HG03025 (cell line): ENCODE measurements at regions not wholly inside any gene's neighbourhood (a gene's known extent, or its start where the extent isn't known, plus 50 kb on each side); places are given as distances from the start of the nearest gene placed in this dataset.

Source experiments
- ATAC-seq: cut with Tn5 transposase; IDR thresholded peaks from one replicate; pipeline ENCODE4 v1.9.1; 2021; ENCODE audit warnings: mild to moderate bottlenecking, moderate library complexity; ENCODE audit not compliant: unreplicated experiment, low FRiP score

DNA sequence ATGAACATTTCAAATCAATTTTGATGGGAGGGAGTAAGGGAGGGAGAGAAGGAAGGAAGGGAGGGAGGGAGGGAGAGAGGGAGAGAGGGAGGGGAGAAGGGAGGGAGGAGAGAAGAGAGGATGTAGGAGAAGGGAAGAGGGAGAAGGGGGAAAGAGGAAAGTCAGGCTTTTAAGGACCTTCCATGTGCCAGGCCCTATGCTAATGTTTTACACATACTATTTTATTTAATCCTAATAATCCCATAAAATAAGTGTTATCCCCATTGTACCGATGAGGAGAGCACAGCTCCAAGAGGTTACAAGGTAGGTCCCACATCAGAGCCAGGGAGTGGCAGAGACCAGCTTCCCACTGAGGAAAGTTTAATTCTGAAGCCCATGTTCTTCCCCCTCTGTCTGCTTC lies 341.9 kb downstream of the RAB28 start:
- no peak for ATAC-seq

DNA sequence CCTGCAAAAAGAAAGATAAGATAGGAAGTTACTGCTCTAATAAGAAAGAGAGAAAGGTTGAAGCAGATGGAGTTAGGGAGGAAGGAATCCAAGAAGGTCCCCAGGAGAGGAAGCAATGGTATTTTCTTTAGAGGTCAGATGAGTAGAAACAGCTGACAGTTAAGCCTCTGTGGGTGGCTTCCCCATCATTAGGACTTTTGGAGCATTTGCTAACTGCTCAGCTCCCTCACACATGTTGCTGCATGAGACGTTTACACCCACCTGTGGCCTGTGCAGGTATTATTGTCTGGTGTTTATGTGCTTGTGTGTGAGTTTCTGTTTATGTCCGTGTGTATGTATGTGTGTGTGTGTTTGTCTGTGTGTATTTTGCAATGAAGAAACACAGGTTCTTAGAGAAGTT lies 346.8 kb downstream of the RAB28 start:
- ATAC-seq, result no peak

DNA sequence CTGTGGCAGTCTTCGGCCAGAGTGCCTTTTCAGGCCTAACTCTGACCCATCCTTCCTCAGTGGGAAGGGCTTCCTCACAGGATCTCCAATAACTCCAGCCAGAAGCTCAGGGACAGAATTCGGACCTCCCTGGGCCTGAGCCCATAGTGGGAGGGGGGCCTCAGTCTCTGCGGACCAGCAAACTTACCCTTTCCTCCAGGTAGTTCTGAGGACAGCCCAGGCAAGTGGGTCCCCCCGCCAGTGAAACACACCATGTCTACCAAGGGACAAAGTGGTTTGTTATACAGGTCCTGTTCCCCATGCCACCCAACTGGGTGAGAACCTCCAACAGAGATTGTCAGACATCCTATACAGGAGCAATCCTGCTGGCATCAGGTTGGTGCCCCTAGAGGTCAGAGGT lies 350.4 kb downstream of the RAB28 start:
- ATAC-seq, result no peak

DNA sequence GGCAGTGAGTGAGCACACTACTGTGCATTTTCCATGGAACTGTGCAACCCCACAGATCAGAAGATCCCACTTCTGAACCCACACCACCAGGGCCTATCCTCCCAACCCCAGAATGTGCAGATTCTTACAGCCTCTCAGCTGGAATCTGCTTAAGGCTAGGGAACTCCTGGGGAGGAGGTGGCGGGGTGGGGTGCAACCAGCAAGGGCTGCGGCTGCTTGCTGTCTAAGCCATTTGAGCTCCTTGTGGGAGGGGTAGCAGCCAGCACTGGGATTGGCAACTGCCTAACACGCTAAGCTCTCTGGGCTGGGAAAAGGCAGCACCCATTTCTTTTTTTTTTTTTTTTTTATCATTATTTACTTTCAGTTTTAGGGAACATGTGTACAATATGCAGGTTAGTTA lies 353.3 kb downstream of the RAB28 start:
- ATAC-seq, result no peak

DNA sequence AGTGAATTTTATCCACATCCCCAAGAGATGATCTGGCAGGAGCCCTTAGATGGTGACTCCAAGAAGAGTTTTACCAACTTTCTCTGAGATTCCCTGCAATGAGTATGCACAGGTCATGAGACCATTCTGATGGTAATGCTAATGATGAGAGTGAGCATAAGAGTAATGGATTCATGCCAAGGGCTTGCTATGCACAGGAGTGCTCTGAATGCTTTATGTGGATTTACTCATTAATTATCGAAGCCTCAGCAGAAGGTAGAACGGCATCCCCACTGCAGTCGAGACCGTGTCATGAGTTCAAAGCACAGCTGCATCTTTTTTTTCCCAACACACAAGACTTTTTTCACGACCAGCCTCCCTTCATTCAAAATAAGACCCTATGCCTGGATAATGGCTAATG lies 355.0 kb downstream of the RAB28 start:
- ATAC-seq, result no peak

DNA sequence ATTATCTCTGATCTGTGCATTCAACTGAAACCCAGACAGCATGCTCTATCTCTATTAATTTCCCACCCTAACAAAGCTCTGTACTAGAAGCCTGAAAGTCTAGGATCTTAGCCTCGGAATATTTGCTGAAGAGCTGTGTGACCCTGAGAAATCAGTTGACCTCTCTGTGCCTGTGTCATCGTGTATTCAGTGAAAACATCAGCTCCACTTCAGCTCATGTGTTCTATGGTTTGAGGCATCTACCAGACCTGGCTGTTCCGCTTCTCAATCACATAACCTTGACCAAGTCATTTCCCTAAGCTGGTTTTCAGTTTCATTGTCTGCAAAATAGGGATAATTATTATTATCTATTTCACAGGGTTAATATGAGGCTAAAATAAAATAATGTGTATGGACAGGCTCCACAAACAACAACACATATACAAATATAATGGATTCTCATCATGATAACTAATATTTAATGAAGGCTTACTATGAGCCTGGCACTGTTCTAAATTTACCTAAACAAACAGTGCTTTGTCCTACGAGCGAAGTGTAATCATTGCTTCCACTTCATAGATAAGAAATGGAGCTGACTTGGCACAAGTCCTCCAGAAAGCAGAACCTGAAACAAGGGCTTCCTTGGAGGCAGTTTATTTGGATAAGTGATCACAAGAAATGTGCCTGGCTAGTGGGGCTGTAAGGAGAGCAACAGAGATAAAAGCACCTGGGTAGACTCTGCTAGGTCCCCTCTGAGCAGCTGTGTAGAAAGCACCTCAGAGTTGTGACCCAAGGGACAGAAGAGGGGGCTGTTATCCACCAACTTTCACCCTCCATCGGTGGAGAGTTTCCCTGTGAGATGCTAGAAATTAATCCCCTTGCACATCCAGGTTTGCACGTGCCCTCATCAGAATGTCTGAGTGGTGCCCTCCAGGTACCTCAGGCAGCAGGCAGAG lies 356.9 kb downstream of the RAB28 start:
- no peak for ATAC-seq

DNA sequence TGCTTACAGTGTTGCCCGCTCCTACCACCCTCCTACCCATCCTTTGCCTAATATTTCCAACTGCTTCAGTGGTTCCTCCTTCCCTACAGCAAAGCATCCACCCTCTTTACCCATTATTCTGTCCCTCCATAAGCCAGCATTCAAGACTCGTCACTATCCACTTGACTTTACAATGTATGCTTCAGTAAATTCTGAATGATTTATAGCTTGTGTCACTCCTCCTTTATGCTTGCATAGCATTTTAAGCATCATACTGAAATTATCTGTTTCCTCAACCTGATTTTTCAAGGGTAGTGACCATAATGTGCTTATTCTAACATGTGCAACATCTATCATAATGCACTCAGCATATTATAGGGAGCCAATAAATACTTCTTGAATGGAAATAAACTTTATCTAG lies 365.5 kb downstream of the RAB28 start:
- ATAC-seq, result no peak

DNA sequence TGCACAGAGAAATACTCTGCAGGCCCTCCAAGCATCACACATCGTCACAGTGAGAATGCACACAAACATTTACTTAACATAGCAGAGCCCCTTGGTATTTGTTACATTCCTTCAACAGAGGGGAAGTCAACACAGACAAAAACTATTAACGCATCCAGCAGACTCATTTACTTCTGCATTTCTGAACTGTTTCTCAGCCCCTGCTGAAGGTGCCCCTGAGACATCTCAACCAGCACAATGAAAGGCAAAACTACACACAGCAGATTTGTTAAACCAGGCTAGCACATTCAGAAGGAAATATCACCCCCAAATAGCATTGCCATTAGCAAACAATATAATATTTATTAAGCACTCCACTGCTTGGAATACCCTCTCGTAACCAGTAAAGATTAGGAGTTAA lies 367.0 kb downstream of the RAB28 start:
- ATAC-seq, result no peak

DNA sequence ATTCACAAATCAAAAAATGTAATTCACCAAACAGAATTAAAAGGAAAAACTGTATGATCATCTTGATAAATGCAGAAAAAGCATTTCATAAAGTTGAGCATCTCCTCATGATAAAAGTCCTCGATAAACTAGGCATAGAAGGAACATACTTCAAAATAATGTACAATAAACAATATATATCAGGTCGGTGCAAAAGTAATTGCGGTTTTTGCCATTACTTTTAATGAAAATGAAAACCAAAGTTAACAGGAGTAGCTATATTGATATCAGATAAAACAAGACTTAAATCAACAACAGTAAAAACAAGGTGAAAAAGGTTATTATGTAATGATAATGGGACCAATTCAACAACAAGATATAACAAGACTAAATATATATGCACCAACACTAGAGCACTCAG lies 372.1 kb downstream of the RAB28 start:
- no peak for ATAC-seq

DNA sequence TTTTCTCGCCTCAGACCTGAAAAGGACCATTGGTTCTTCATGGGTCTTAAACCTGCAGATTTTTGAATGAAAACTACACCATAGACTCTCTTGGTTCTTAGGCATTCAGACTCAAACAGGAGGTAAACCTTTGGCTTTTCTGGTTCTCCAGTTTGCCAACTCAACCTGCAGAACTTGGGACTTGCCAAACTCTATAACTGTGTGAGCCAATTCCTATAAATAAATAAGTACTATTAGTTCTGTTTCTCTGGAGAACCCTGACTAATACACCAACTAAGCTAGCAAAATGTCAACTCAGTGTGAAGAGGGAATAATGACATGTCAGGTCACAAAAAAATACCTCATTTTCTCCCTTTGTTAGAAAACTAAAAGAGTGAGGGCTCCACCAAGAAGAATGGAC lies 374.6 kb downstream of the RAB28 start:
- no peak for ATAC-seq

DNA sequence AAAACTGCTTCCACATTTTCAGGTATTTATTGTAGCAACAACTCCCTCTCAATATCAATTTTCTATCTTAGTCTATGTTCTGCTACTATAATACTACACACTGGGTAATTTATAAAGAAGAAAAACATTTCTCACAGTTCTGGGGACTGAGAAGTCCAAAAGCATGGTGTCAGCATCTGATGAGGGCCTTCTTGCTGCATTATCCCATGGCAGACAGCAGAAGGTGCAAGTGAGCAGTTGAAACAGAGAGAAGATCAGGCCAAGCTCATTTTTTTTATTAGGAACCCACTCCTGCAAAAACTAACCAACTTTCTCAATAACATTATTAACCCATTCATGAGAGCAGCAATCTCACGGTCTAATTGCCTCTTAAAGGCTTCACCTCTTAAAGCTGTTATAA lies 376.0 kb downstream of the RAB28 start:
- ATAC-seq, result no peak

DNA sequence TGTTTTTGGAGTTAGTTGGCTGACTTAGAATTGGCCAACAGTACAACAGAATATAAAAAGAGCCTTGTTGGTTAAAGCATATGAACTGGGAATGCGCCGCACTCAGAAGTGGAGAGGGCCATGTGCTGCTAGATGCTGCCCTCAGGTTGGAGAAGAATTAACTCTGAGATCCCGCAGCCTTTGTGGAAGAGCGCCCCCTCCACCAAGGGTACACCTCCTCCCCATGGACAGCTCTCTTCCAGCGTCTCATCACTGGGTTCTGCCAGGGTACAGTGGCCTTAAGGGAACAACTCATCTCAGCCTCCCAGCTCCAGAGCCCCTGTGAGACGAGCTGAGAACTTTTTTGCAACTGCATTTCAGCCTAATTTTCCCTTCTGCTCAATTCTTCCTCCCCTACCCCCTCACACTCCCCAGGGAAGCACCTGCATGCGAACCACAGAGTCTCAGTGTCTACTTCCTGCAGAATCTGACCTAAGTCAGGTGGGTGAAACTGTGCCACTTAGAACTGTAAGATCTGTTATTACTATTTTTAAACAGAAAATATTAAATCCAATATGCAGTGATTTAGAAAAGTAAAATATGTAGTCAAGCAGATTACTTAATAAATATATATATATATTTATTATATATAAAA lies 380.6 kb downstream of the RAB28 start:
- no peak for ATAC-seq

DNA sequence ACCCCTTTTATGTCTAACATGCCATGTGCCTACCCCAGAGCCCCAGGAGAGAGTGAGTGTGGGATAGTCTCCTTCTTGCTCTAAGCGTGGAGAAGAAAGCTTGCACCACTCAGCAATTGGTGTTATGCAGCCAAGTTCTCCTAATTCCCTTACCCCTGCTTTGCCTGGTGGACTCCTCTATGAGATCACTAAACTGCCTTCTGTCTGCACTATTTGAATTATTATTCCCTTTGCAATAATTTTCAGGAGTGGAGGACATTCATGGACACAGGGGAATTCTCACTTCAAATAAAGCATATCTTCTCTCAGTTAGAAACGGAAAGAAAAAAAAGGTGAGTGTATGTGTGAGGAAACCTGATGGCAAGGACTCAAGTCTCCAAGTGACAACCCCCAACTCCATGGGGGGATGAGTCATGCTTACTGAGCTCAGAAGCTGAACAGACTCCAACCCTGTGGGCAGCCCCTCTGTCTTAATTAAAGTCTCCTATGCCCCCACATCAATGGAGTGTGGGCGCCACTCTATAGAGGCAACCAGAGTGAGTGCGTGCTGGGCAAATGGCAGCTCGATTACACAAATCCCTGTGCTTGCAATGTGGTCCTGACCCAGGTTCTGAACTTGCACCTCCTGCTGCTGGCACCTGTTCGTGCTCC lies 381.9 kb downstream of the RAB28 start:
- no peak for ATAC-seq

DNA sequence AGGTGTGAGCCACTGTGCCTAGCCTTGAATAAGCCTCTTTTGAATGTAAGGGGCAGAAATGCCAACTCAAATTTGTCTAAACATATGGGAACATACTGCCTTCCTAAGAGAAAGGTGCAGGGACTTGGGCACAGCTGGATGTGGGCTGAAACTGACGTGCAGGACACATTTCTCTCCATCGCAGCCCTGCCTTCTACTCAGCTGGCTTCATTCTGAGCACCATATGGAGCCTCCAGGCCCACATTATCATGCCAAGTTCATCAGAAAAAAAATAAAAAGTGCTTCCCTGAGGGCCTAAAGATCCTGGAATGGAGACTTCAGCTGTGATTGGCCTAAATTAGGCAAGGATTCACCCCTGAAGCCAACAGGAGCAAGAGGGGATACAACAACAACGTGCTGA lies 386.2 kb downstream of the RAB28 start:
- ATAC-seq, result no peak

DNA sequence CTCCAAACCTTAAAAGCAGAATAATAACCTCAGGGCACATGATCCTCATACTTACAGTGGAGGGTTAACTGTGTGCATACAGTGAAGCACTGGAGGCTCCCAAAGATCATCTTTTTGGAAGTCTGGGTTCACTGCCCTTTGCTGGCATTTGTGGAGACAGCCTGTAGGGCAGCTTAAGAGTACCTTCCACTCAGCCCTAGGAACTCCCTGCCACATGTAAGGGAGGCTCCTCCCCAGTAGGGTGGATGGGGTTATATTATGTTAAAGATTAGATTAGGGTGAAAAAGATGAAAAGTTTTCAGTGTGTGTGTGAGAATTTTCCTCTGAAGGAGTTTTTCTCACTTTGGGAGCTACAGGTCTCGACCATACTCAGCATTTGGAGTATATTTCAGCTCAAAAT lies 388.4 kb downstream of the RAB28 start:
- ATAC-seq, result no peak

DNA sequence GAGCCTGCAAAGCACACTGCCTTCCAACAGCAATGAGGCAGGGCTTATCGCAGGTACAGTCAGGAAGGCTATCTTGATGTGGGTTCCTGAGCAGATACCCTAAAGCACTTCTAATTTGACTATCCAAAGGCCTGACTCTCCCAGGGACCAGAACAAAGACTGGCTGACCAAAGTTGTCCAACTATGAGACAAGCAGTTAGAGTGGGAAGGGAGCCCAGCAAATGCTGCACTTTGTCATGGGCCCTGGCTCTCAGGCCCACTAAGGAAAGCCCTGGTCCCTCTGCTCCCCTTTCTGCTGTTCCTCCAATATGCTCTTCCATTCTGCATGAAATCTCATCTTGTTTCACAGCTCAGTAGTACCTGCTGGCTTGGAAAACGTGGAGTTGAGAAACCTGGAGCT lies 391.0 kb downstream of the RAB28 start:
- ATAC-seq, result no peak

DNA sequence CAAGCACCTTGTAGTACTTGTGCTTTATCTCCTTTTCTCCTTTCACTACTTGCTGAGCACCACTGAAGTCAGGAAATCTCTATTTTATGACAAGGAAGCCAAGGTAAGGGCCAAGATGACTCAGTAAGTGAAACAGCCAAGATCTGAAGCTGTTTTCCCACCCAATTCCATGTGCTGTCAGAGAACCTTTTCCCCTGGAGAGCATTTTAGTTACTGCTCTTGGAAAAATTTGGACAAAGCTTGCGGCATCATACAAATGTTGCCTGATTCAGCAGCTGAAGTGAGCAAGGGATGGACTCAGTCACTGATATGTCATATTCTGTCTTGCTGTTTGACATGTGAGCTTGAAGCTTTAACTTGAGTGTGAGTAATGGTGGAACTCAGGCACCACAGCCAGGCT lies 391.4 kb downstream of the RAB28 start:
- ATAC-seq, result no peak

DNA sequence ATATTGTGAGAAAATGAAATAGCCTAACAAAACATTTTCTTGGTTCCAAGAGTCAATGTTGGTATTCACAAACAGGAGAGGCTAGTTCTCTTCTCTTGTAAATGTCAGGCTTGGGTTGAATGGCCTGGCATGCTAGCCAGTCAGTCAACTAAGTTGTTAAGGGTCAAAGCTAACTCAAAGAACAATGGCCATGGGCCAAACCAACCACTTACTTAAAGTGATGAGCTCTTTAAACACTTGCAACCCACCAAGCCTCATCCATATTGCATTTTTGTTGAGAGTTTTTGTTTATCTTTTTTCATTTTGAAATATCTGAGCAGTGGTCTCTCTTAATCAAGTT lies 394.5 kb downstream of the RAB28 start:
- no peak for ATAC-seq

DNA sequence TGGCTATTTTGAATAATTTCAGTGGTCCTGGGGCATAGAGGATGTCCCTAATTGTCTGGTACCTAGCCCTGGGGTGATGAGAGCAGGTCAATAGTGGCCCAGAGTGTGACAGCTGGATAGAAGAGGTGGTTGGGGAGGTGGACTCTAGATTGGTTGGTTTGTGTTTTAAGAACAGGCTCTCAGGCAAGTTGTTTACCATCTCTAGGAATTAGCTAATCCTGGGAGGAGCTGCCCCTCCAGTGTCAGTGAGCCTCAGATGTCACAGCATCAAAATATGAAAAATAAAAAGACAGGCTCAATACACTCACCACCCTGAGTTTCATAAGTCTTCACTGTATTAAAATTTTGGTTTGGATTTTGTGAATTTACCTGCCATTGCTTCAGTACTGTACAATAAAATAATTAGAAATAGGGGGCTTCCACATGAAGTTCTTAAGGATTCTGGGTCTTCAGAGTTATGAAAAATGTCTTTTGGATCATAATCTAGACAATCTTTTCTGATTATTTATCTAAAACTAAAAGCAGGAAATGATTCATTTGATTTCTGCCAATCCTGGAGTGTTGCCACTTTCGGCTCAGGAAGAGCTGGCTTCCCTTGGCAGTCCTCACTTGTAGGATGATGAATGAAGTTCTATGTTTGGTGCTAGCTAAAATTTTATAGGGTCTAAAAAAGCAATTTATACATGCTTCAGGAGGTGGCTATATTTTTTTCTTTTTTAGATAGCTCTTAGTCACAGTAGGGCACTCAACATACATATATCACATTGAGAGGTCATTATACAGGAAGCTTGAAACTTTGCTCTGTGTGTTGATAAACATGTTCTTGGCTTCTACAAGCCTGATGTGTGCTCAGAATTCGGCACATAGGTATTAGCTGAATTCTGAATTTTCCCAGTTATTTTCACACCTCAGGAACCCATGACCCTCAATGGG lies 395.1 kb downstream of the RAB28 start:
- no peak for ATAC-seq

DNA sequence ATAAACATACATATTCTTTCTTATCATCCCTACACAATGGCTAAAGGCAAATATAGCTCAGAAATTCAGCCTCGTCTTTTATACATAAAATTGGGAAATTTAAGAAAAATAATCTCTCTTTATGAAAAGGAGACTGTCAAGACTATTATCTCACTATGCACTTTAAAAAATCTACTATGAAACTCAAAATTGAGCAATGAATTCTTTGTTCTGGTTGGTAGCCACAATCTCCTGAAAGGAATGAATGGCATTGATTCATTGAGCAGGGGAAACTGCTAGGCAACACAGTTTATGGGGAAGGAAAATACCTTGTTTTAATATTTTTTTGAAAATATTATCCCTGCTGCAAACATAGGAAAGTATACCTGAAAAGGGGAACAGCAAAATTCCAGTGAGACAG lies 397.1 kb downstream of the RAB28 start:
- ATAC-seq, result no peak

DNA sequence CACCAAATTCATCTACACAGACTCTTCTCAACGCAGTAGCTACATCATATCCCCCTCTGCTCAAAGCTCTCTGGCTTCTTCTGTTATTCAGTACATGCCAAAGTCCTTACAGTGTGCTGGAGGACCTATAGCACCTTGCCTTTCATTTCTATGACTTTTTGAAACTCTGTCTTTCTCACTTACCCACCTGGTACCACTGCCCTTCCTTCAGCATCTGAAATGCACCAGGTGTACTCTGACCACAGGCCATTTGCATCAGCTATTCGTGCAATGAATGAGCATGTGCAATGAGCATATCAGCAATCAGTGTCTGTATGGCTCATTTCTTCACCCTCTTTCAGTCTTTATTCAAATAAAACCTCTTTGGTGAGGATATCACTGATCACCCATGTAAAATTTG lies 399.9 kb downstream of the RAB28 start:
- no peak for ATAC-seq
